ENCODE measurements at regions not wholly inside any gene's neighbourhood (a gene's known extent, or its start where the extent isn't known, plus 50 kb on each side); places are given as distances from the start of the nearest gene placed in this dataset.

- no peak for DNase-seq
Observed at GRCh38 chr10:123409884-123410283, 255.7 kb downstream of the BUB3 start.

GRCh38 chr10:123413353-123413752 is 252.8 kb upstream of the GPR26 start:
- DNase-seq: no peak

DNA sequence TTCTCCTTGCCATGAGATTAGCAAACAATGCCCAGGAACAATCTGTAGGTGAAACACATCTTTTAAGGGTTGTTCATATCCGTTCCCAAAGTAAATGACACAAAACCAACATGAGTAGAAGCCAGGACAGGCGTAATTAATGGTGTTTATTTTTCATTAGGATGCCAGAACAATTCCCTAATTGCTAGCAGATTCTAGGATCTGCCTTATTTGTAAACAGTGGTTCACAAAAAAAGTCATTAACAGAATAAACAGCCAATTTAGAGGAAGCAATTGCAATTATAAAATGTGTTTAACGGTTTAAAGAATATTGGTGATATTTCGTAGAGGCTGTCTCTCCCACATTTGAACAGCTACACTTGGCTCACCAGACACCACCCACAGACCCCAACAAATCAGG is 250.6 kb upstream of the GPR26 start:
- DNase-seq: no peak

GRCh38 chr10:123417414-123417813 is 248.7 kb upstream of the GPR26 start:
- no peak for DNase-seq

DNA sequence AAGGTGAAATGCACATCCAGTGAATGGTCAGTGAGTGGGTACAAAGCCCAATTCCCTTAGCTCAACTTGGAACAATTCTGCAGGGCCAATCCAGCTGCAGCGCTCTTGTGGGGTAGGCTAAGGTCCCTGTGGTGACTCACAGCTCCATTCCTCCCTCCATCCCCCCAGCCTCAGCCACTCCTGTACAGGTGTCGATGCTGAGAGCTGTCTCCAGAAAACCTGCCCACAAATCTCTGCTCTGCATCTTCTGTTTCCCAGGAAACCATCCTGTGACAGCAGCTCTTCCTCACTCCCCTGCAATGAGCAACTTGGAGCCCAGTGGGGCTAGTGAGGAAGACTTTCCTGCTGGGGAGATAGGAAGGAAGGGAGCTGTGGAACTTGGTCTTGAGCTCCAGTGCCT is 244.7 kb upstream of the GPR26 start:
- no peak for DNase-seq

- DNase-seq: no peak
Observed at GRCh38 chr10:123422261-123422660, 243.9 kb upstream of the GPR26 start.

GRCh38 chr10:123424537-123424936 is 241.6 kb upstream of the GPR26 start:
- no peak for DNase-seq

- no peak for DNase-seq
Observed at GRCh38 chr10:123425680-123426079, 240.5 kb upstream of the GPR26 start.

DNA sequence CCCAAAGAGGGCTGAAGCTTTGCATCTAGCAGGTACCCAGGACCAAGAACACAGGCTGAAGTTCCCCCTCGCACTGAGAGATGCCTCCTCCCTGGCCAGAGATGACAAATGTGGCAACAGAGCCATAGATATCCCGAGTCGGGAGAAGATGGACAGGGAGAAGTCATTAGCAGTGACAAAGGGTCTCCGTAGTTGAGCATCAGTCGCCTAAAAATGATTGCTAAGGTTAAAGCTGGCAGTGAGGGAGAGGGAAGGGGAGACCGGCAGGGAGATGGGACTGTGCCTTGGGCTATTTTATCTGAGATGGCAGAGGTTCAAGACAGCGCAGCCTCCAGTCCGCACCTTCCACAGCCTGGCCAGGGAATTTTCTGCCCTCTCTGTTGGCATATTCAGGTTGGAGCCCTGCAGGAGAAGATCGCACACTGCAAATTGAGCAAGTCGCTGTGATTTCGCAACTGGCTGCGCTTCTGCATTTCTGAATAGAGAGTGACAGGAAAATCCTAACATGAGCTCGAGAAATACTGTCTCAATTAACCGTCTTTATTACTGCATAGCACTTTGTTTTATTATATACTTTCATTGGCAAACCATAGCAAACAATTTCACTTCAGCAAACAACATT is 238.9 kb upstream of the GPR26 start:
- DNase-seq: no peak

DNA sequence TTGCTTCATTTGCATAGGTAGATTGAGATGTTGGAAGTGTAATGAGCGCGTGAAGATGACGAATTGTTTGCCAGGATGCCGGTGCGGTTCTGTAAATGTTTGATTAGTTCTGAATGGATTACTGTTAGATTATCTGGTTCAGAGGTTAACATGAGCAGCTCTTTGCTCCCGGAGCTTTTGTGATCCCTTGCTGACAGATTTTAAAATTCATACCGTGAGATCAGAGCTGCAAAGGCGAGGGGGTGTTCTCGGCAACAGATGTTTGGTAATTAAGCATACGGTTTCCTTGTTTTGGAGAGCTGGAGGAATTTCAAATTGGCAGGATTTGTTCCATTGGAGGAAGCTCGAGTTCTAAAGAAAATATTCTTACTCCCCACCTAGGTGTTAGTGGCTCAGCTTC is 237.8 kb upstream of the GPR26 start:
- no peak for DNase-seq

- peak; percentile 15 for DNase-seq
Observed at GRCh38 chr10:123429706-123430221, 236.4 kb upstream of the GPR26 start.

GRCh38 chr10:123433539-123433938 is 232.6 kb upstream of the GPR26 start:
- DNase-seq: no peak

DNA sequence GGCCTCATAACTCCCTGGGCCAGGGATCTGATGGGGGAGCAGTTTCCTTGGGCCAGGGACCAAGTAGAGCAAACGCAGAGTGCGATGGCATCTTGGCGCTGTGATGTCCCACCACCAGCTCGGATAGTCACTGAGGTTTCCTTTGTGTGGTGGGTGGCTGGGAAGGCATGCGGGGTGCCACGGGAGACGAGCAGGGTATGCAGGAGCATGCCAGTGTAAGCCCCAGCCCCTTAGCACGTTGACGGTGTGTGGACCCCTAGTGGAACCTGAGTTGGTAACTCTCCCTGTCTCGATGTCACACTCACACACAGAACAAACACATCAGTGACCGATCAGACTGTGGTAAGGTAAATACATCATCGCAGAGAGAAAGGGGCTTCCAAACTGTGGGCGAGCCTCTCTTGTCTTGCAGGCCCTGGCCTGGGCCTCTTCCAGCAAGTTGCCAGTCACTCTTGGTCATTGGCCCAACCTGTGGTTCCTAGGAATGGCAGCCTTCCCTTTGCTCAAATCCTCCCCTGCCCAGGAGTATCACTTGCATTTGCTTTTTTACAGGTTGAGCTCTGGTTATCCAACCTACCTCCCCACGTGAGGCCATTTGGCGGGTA is 231.6 kb upstream of the GPR26 start:
- no peak for DNase-seq

GRCh38 chr10:123442901-123443300 is 223.3 kb upstream of the GPR26 start:
- no peak for DNase-seq

GRCh38 chr10:123443924-123444323 is 222.2 kb upstream of the GPR26 start:
- no peak for DNase-seq

- no peak for DNase-seq
Observed at GRCh38 chr10:123445261-123445775, 220.8 kb upstream of the GPR26 start.

DNA sequence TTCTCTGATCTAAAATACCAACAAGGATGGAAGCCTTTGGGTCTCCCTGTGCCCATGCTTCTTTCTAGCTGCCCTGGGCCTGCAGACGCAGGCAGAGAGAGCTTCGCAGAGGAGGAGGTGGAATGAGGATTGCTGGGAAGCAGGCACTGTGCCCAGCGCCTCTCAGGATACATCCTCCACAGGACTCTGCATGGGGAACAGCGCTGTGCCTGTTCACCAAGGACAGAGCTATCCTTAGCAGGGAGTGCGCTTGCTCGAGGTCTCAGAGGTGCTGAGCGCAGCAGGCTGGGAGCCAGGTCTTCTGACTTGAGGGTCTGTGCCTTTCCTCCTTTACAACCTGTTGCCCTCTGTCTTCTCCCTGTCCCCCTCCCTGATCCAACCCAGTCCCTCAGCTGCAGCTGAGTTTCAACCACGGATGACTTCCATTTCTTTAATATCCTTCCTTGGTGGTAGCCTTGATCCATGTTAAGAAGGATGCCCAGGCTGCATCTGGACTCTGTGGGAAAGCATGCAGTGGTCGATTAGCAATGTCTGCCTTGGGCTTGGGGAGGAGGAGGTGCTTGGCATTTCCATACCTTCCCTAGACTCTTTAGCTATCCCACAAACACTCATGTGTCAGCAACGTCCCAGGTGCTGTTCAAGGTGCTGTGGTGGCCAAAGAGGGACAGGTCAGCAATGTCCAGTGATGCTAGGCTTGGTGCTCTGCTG is 219.6 kb upstream of the GPR26 start:
- DNase-seq: no peak

GRCh38 chr10:123449234-123449962 is 216.8 kb upstream of the GPR26 start:
- no peak for DNase-seq

DNA sequence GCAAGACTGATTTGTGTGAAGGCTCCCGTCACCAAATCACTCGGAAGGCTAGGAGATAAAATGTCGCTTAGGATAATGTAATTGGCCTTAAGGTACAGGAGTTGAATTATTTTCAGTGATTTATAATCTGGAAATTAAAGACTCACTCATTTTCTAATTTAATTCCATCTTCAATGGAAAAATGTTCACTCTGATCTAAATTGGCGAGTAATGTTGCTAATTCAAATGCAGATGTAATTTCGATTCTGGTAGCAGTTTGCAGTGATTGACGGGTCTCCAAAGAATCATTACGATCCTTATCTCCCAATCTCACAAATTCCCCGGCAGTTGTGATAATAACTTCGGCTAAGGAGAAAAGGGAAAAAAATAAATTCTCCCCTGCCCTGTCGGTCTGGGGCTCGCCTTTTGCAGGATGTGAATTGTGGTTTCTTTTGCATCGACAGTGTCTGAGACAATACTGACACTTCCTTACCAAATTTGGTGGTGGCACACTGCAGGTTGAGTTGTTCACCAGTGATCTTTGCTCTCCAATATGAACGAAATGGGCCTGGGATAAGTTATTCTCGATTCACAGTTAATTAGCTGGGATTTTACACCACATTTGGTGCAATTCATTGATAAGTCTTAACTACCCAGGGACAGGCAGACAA is 215.1 kb upstream of the GPR26 start:
- no peak for DNase-seq

DNA sequence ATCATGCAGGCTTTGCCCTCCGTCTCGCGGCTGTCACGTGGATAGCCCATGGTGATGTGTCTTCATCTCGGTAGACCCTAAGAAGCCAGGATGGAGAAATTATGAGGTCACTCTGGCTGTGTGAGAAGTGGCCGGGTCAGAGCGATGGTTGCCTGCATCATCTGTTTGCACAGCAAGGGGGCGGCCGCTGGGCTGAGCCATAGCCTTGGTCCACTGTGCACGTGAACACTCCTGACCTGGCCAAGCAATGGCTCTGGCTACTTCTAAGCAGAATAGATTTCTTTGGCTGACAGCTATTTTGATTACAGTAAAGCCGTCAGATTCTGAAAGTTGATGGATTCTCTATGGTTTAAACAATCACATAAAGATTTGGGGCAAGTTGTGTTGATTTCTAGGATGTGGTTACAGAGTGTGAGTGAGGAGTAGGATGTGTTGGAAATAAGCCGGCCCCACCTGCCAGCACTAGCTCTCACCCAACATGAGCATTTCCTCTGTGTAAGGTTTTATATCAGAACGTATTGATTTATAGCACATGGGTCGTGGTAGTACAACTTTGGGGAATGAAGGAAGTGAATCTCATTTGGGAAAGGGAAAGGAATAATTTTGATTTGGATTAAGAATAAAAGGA is 214.4 kb upstream of the GPR26 start:
- no peak for DNase-seq

GRCh38 chr10:123454987-123455386 is 211.2 kb upstream of the GPR26 start:
- no peak for DNase-seq
